GM12891 (cell line): ENCODE measurements at regions not wholly inside any gene's neighbourhood (a gene's known extent, or its start where the extent isn't known, plus 50 kb on each side); places are given as distances from the start of the nearest gene placed in this dataset.
"Not testable (repeated sequence)": the region's sequence is repeated elsewhere in the genome, so short reads cannot be mapped to it uniquely, and the experiment has no call there.

Source experiments
- DNase-seq: peaks from one replicate; pipeline ENCODE4 v3.0.0; 2011; ENCODE audit warnings: low spot score; ENCODE audit not compliant: insufficient read length
- FAIRE-seq: peaks from 2 replicates; lab custom pipeline; 2011; peaks lifted over from hg19 to GRCh38; lab: Jason Lieb, UNC
- PAX5 ChIP-seq: IDR thresholded peaks from 2 replicates; pipeline ENCODE4 v1.6.1; 2011; ENCODE audit warnings: low read length, moderate library complexity, mild to moderate bottlenecking; ENCODE audit not compliant: insufficient read depth, severe bottlenecking
- POLR2A ChIP-seq: IDR thresholded peaks from 2 replicates; pipeline ENCODE4 v1.6.1; 2011; ENCODE audit warnings: low read depth, low read length, control low read depth
- POLR2AphosphoS5 ChIP-seq: IDR thresholded peaks from 2 replicates; pipeline ENCODE4 v1.6.1; 2011; ENCODE audit warnings: low read depth, low read length, control low read depth
- POU2F2 ChIP-seq: IDR thresholded peaks from 2 replicates; pipeline ENCODE4 v1.6.1; 2011; ENCODE audit warnings: low read depth, mild to moderate bottlenecking, control low read depth, low read length, moderate library complexity
- SPI1 ChIP-seq: IDR thresholded peaks from 2 replicates; pipeline ENCODE4 v1.6.1; 2011; ENCODE audit warnings: low read depth, low read length, control low read depth
- TAF1 ChIP-seq: IDR thresholded peaks from 2 replicates; pipeline ENCODE4 v1.6.1; 2011; ENCODE audit warnings: low read depth, low read length, control low read depth

DNA sequence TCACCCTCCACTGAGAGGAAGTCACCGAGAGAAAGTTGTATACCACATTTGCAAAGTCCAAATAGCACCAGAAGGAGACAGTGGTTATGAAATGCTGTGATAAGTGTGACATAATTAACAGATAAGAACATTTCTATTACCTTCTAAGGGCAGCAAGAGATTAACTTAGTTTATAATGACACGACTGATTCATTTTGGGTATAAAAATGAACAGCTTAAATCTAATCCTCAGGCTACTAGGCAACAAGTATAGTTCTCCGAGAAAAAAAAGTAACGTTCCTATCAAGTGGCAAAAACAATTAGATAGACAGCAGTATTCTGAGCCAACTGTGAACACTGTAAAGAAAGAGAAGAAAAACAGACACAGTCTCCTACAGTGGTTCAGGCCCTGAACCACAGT is 431.2 kb upstream of the GRAMD2B start:
- FAIRE-seq (no peak), DNase-seq (no peak)
- TF ChIP-seq POU2F2 (no peak), TAF1 (no peak), POLR2A (no peak), POLR2AphosphoS5 (no peak), SPI1 (no peak), PAX5 (no peak)

DNA sequence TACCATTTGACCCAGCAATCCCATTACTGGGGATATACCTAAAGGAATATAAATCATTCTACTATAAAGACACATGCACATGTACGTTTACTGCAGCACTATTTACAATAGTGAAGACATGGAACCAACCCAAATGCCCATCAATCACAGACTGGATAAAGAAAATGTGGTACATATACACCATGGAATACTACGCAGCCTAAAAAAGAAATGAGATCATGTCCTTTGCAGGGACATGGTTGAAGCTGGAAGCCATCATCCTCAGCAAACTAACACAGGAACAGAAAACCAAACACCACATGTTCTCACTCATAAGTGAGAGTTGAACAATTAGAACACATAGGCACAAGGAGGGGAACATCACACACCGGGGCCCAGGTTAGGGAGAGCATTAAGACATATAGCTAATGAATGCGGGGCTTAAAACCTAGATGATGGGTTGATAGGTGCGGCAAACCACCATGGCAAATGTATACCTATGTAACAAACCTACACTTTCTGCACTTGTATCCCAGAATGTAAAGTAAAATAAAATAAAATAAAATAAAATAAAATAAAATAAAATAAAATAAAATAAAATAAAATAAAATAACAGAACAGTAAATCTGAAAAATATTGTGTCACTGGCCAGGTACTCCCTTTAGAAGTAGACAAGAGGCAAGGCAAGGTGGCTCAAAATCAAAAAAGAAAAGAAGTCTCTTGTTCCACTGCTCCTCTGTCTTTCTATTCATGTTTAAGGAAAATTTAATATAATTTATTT is 423.8 kb upstream of the GRAMD2B start:
- FAIRE-seq, DNase-seq: not testable (repeated sequence)

DNA sequence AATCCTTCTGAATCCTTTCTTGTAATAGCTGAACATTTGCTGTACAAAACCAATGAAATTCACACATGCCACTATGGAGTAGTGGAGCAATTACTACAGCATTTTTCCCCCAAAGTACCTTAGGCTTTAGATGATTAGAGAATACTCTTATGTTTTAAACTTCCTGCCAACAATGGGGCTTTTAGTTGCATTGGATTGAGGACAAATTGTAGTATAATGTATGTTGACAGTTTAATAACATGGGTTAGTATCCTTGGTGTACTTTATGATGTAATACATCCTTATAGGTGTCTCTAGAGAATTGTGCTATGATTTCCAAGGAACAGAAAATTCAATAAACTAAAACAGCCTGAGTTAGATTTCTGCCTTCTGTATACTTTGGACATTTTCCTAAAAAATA is 422.7 kb upstream of the GRAMD2B start:
- FAIRE-seq = no peak
- no peak for DNase-seq
- TF ChIP-seq POLR2AphosphoS5 (no peak), SPI1 (no peak), POU2F2 (no peak), POLR2A (no peak), PAX5 (no peak)

DNA sequence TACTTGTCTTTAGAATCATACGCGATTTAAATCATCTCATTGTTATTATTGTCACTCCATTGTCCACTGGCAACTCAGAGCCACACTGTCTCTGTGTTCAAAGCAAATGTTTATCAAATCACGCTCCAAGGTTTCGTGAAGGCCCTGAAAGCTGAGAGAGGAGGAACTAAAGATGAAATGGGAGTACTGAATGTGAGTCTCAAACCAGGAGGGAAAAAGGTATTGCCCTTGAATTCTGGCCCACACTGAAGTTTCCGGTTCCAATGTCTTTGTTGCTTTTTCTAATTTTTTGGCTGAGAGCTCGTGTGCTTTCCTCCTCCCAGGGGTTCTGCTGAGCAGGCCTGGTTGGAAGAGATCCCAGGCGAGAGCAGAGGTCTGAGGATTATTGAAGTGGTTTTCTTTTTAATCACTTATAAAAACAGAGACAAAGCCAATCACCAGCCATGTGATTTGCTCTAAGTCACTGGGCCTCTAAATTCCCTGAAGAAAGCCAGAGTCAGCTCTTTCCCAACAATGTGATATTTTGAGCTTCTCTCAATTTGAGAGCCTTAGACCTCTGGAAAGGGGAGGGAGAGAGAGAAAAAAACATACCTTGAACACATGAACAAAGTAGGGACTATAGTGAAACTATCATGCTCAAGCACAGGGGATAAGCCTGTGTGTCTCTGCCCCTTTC is 420.8 kb upstream of the GRAMD2B start:
- TF ChIP-seq TAF1 (no peak), SPI1 (no peak), PAX5 (no peak), POLR2AphosphoS5 (no peak), POLR2A (no peak), POU2F2 (no peak)
- no peak for DNase-seq
- no peak for FAIRE-seq

DNA sequence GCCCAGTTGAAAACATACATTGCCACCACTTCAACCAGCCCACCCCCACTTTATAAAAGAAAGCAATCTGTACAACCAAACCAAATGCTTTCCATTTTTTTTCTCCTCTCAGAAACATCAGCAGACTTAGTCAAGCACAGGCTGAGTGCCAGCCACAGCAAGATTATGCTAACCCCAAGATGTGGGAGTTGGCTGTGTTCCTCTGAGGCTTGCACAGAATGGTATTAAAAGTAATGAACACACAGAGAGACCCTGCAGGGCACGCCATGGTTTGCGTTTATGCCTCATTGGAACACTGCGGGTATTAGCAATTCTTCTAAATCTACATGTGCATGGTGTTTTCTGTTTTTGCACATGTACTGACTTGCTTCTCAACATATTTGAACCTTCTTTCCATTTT is 419.9 kb upstream of the GRAMD2B start:
- TF ChIP-seq SPI1 (no peak), TAF1 (no peak), POU2F2 (no peak), PAX5 (no peak), POLR2AphosphoS5 (no peak), POLR2A (no peak)
- FAIRE-seq = no peak
- no peak for DNase-seq

DNA sequence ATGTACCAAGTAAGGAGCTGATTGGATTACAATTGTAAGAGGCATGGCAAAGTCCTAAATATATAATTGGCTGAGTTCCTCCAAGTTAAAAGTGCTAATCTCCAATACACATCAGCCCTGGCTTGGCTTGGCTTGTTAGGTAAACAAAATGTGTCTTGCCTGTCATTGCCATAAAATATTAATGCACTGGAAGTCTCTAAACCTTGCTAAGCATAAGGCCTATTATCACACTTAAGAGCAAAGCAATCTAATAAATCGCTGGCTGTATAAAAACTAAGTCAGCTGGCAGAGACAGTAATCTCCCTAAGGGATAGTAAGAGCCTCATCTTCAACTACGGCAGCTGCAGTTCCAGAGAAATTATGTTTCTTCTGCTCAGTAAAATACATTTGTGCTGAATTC is 418.6 kb upstream of the GRAMD2B start:
- no peak for TF ChIP-seq POLR2A
- no peak for TF ChIP-seq PAX5
- TF ChIP-seq POLR2AphosphoS5 = no peak
- no peak for TF ChIP-seq TAF1
- TF ChIP-seq SPI1 = no peak
- TF ChIP-seq POU2F2 = no peak
- DNase-seq (no peak), FAIRE-seq (no peak)

DNA sequence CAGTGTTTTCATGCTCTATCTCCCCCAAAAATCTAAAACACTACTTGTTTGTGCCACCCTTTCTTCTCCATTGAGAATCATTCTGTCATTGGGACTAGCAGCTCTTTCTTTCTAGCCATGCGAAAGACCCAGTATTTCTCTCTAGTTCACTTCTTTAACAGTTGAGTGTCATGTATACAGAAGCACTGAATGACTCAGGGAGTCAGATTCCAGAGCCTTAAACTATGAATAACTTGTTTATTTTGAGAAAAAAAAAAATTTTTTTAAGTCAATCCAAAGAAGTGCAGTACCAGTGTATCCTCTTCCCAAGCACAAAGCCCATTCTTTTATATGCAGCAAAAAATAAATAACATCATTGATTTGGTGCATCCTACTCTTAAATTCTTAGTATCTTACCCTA is 415.4 kb upstream of the GRAMD2B start:
- FAIRE-seq (no peak), DNase-seq (no peak)
- TF ChIP-seq PAX5 = no peak
- TF ChIP-seq POU2F2 = no peak
- no peak for TF ChIP-seq POLR2A
- no peak for TF ChIP-seq SPI1
- TF ChIP-seq TAF1 = no peak
- no peak for TF ChIP-seq POLR2AphosphoS5

DNA sequence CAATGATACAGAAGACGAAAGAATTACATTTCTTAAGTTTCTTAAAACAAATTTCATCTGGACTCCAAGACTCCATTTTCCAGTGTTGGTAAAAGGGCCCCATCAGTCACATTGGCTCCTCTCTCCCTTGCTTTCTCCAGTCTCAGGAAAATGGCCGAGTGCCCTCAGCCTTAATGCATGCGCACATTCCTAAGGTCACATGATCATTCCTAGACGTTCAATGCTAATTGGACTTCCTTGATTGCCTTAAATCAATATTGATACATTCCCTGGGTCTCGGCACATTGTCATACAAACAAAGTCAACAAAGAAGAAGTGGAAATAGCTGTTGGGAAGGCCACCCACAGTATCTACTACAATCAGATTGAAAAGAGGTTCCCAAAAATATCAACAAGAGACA is 413.6 kb upstream of the GRAMD2B start:
- TF ChIP-seq SPI1 (no peak), POLR2A (no peak), TAF1 (no peak), POU2F2 (no peak), POLR2AphosphoS5 (no peak), PAX5 (no peak)
- no peak for DNase-seq
- no peak for FAIRE-seq

DNA sequence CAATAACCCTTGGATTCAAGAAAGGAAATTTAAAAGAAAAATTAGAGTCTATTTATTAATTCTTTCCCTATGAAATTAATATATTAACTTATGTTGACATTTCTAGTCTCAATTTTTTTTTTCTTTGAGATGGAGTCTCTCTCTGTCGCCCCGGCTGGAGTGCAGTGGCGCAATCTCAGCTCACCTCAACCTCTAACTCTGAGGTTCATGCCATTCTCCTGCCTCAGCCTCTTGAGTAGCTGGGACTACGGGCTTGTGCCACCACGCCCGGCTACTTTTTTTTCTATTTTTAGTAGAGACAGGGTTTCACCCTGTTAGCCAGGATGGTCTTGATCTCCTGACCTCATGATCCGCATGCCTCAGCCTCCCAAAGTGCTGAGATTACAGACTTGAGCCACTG is 411.7 kb upstream of the GRAMD2B start:
- DNase-seq, FAIRE-seq: not testable (repeated sequence)

DNA sequence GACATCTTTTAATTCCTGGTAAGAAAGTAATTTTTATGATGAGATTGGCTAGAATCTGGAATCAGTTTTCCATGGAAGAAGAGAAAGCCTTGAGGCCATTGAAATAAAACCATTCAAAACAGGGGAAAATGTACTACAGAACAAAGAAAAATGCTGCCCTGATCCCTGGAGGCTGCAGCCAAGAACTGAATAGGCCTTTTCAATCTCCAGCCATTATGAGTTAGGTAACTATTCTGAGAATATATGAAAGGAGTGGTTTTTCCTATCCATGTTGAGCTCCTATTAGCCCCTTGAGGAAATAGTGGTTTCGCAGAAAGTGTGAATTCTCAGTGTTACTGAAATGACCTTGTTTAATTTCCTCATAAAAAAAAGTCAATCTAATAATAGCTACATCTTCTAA is 408.5 kb upstream of the GRAMD2B start:
- FAIRE-seq (no peak), DNase-seq (no peak)
- TF ChIP-seq POLR2A (no peak), POU2F2 (no peak), PAX5 (no peak), POLR2AphosphoS5 (no peak), TAF1 (no peak), SPI1 (no peak)
